Omental fat pad (tissue), 3 donors: ENCODE measurements at regions not wholly inside any gene's neighbourhood (a gene's known extent, or its start where the extent isn't known, plus 50 kb on each side); places are given as distances from the start of the nearest gene placed in this dataset.

Source experiments
- ATAC-seq: fragments of 150-250 bp; one replicate; pipeline ENCODE4 v1.9.1; 2016; ENCODE audit warnings: mild to moderate bottlenecking, moderate library complexity; ENCODE audit not compliant: low FRiP score
- DNase-seq: peaks from one replicate; pipeline ENCODE4 v3.0.0-alpha.2; 2019; ENCODE audit warnings: low spot score
- CTCF ChIP-seq, 3 donors: fragments of 450-650 bp; IDR thresholded peaks; one replicate each; pipeline ENCODE4 v1.5.1; 2016 to 2017; ENCODE audit warnings: antibody characterized with exemption in 3 of 3, mild to moderate bottlenecking in 3 of 3, moderate library complexity in 2 of 3

- ATAC-seq (no peak), DNase-seq (no peak)
These were observed 128.1 kb upstream of the SLC38A2 start for GRCh38 chr12:46500673-46501072.

GRCh38 chr12:46499901-46500300 is 127.3 kb upstream of the SLC38A2 start:
- no peak for TF ChIP-seq CTCF (IDR thresholded peaks at IDR 0.05)
- DNase-seq (no peak), ATAC-seq (no peak)

More at GRCh38 chr12:46500673-46501072, 128.1 kb upstream of the SLC38A2 start:
- TF ChIP-seq CTCF (IDR thresholded peaks at IDR 0.05), result no peak

DNA sequence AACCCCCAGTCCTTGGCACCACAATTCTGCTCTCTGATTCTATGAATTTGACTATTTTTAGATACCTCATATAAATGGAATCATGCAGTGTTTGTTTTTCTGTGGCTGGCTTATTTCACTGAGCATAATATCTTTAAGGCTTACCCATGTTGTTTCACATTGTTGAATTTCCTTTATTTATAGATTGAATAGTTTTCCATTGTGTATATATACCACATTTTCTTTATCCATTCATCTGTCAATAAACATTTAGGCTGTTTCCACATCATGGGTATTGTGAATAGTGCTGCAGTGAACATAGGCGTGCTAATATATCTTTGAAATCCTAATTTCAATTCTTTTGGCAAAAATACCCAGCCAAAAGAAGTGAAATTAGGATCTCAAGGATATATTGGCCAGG is 126.7 kb upstream of the SLC38A2 start:
- ATAC-seq (no peak), DNase-seq (no peak)
- no peak for TF ChIP-seq CTCF (IDR thresholded peaks at IDR 0.05)

DNA sequence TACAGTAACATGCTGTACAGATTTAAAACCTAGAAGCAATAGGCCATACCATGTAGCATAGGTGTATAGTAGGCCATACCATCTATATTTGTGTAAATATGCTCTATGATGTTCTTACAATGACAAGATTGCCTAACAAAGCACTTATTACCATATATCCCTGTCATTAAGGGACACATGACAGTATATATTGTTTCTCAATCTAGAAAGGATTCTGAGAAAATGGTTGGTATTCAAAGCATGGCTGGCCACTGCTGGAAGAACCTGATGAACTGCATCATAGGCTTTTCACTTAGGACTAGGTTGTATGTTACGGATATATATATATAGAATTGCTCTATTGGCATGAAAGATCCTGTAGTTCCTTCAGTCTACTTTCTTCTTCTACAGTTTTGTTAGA is 125.2 kb upstream of the SLC38A2 start:
- TF ChIP-seq CTCF (IDR thresholded peaks at IDR 0.05), result no peak
- ATAC-seq, result no peak
- no peak for DNase-seq

- DNase-seq (no peak), ATAC-seq (no peak)
- TF ChIP-seq CTCF (IDR thresholded peaks at IDR 0.05), result no peak
These were observed 121.9 kb upstream of the SLC38A2 start for GRCh38 chr12:46494424-46494823.

- no peak for DNase-seq
- ATAC-seq, result no peak
- TF ChIP-seq CTCF (IDR thresholded peaks at IDR 0.05), result no peak
These were observed 121.2 kb upstream of the SLC38A2 start for GRCh38 chr12:46493834-46494181.

GRCh38 chr12:46493150-46493833 is 120.7 kb upstream of the SLC38A2 start:
- TF ChIP-seq CTCF (IDR thresholded peaks at IDR 0.05), result no peak
- DNase-seq, result no peak
- no peak for ATAC-seq
